IMR-90 (cell line): ENCODE measurements at regions not wholly inside any gene's neighbourhood (a gene's known extent, or its start where the extent isn't known, plus 50 kb on each side); places are given as distances from the start of the nearest gene placed in this dataset.

Experiments
- ATAC-seq: fragments of 200-7000 bp; cut with Tn5 transposase; 2 replicates; pipeline ENCODE4 v1.9.1; 2020; ENCODE audit warnings: low read depth, mild to moderate bottlenecking, moderate library complexity
- BruUV-seq: library from RNA; stranded (reverse); fragments of 400-500 nt; replicated peaks from 2 replicates; lab custom pipeline; 2021; lab: Mats Ljungman, UMichigan
- CTCF ChIA-PET: fragments of 300-600 bp; formaldehyde crosslinking; extraction: SDS; loops from one replicate; lab custom pipeline; 2021; ENCODE audit warnings: antibody characterized with exemption; lab: Yijun Ruan, JAX
- POLR2A ChIA-PET: fragments of 300-600 bp; sonication (Branson Sonifier 250); formaldehyde crosslinking; loops from one replicate; lab custom pipeline; 2022; ENCODE audit warnings: antibody characterized with exemption; ENCODE audit not compliant: unreplicated experiment; lab: Charles Lee
- DNase-seq: peaks from one replicate; pipeline ENCODE4 v3.0.0; 2013
- H2AFZ ChIP-seq: replicated peaks from 2 replicates; pipeline ENCODE3; 2013; ENCODE audit warnings: low read length, mild to moderate bottlenecking; ENCODE audit not compliant: poor library complexity
- H2AK5ac ChIP-seq: 2 replicates; pipeline ENCODE4 v1.6.1; 2013; ENCODE audit warnings: low read depth, low read length, inconsistent platforms
- H2AK9ac ChIP-seq: replicated peaks from 2 replicates; pipeline ENCODE3; 2013; ENCODE audit warnings: mild to moderate bottlenecking, low read depth, low read length, moderate library complexity; ENCODE audit not compliant: poor library complexity
- H2BK120ac ChIP-seq: 2 replicates; pipeline ENCODE4 v1.6.1; 2013; ENCODE audit warnings: low read depth, low read length, inconsistent platforms
- H2BK15ac ChIP-seq: 3 replicates; pipeline ENCODE4 v1.6.1; 2013; ENCODE audit warnings: low read depth, low read length, inconsistent platforms
- H2BK20ac ChIP-seq: 2 replicates; pipeline ENCODE4 v1.6.1; 2013; ENCODE audit warnings: low read depth, mild to moderate bottlenecking, inconsistent platforms, low read length, moderate library complexity
- H2BK5ac ChIP-seq: 2 replicates; pipeline ENCODE4 v1.6.1; 2013; ENCODE audit warnings: mild to moderate bottlenecking, low read depth, low read length, inconsistent platforms; ENCODE audit not compliant: poor library complexity, severe bottlenecking
- H3K14ac ChIP-seq: replicated peaks from 2 replicates; pipeline ENCODE4 v1.6.1; 2013; ENCODE audit warnings: low read depth, low read length, inconsistent platforms
- H3K18ac ChIP-seq: 2 replicates; pipeline ENCODE4 v1.6.1; 2013; ENCODE audit warnings: low read depth, low read length, control low read depth
- H3K23ac ChIP-seq: 2 replicates; pipeline ENCODE4 v1.6.1; 2013; ENCODE audit warnings: low read depth, low read length, inconsistent platforms
- H3K27ac ChIP-seq: 2 replicates; pipeline ENCODE4 v1.5.1; 2013; ENCODE audit warnings: mild to moderate bottlenecking, control low read depth, low read length; ENCODE audit not compliant: insufficient read depth
- H3K27me3 ChIP-seq: 2 replicates; pipeline ENCODE4 v1.6.1; 2013; ENCODE audit warnings: low read length; ENCODE audit not compliant: control insufficient read depth, insufficient read depth
- H3K36me3 ChIP-seq: 2 replicates; pipeline ENCODE4 v1.6.1; 2013; ENCODE audit warnings: low read length, mixed read lengths; ENCODE audit not compliant: control insufficient read depth, insufficient read depth
- H3K4ac ChIP-seq: 2 replicates; pipeline ENCODE4 v1.6.1; 2013; ENCODE audit warnings: low read depth, low read length, inconsistent platforms
- H3K4me1 ChIP-seq: 2 replicates; pipeline ENCODE4 v1.6.1; 2013; ENCODE audit warnings: low read length, mixed read lengths; ENCODE audit not compliant: control insufficient read depth, insufficient read depth
- H3K4me2 ChIP-seq: 2 replicates; pipeline ENCODE4 v1.6.1; 2013; ENCODE audit warnings: low read depth, mild to moderate bottlenecking, control low read depth, low read length, moderate library complexity
- H3K4me3 ChIP-seq: 2 replicates; pipeline ENCODE4 v1.5.1; 2013; ENCODE audit warnings: low read depth, mild to moderate bottlenecking, control low read depth, low read length, moderate library complexity; ENCODE audit not compliant: insufficient read depth
- H3K56ac ChIP-seq: 2 replicates; pipeline ENCODE4 v1.6.1; 2013; ENCODE audit warnings: low read length, inconsistent platforms; ENCODE audit not compliant: insufficient read depth; ENCODE audit errors: extremely low read depth
- H3K79me1 ChIP-seq, 2 experiments: 2 replicates each; pipeline ENCODE4 v1.6.1; 2013; ENCODE audit warnings: low read length in 2 of 2, inconsistent platforms in 1 of 2, low read depth in 1 of 2
- H3K9ac ChIP-seq: 2 replicates; pipeline ENCODE4 v1.6.1; 2013; ENCODE audit warnings: low read depth, low read length, control low read depth
- H3K9me1 ChIP-seq: 2 replicates; pipeline ENCODE4 v1.6.1; 2013; ENCODE audit warnings: low read length, inconsistent platforms; ENCODE audit not compliant: insufficient read depth
- H3K9me3 ChIP-seq: 2 replicates; pipeline ENCODE4 v1.6.1; 2013; ENCODE audit warnings: low read length; ENCODE audit not compliant: control insufficient read depth, insufficient read depth
- H4K20me1 ChIP-seq: 2 replicates; pipeline ENCODE4 v1.6.1; 2013; ENCODE audit warnings: low read length, inconsistent platforms; ENCODE audit not compliant: insufficient read depth
- H4K5ac ChIP-seq: 2 replicates; pipeline ENCODE4 v1.6.1; 2013; ENCODE audit warnings: mild to moderate bottlenecking, low read depth, low read length, control low read depth
- H4K8ac ChIP-seq, 2 experiments: 2 replicates each; pipeline ENCODE4 v1.6.1; 2013; ENCODE audit warnings: low read depth in 2 of 2, low read length in 2 of 2, control low read depth in 1 of 2, inconsistent platforms in 1 of 2
- H4K91ac ChIP-seq: 2 replicates; pipeline ENCODE4 v1.6.1; 2013; ENCODE audit warnings: low read depth, low read length, inconsistent platforms; ENCODE audit not compliant: insufficient read depth
- CHD1 ChIP-seq: IDR thresholded peaks from 2 replicates; pipeline ENCODE4 v1.6.1; 2012; ENCODE audit warnings: low read depth, low read length, improper control_type of control experiment
- FOS ChIP-seq: fragments of 150-350 bp; IDR thresholded peaks from 2 replicates; pipeline ENCODE4 v1.6.1; 2016; ENCODE audit warnings: low read depth, low read length
- MAFK ChIP-seq: IDR thresholded peaks from 2 replicates; pipeline ENCODE4 v1.6.1; 2012; ENCODE audit warnings: low read depth, low read length, improper control_type of control experiment
- MXI1 ChIP-seq: IDR thresholded peaks from 2 replicates; pipeline ENCODE4 v1.6.1; 2012; ENCODE audit warnings: low read depth, mild to moderate bottlenecking, low read length, moderate library complexity, borderline replicate concordance
- NFE2L2 ChIP-seq: fragments of 150-350 bp; IDR thresholded peaks from 2 replicates; pipeline ENCODE4 v1.6.1; 2016; ENCODE audit warnings: low read depth, mild to moderate bottlenecking, low read length
- RCOR1 ChIP-seq: IDR thresholded peaks from 2 replicates; pipeline ENCODE4 v1.6.1; 2012; ENCODE audit warnings: mild to moderate bottlenecking, low read length, improper control_type of control experiment; ENCODE audit not compliant: insufficient replicate concordance
- RFX5 ChIP-seq: IDR thresholded peaks from 2 replicates; pipeline ENCODE4 v1.8.0; 2012; ENCODE audit warnings: low read depth, mild to moderate bottlenecking, low read length, moderate library complexity
- SMC3 ChIP-seq: fragments of 150-350 bp; IDR thresholded peaks from 2 replicates; pipeline ENCODE4 v1.6.1; 2016; ENCODE audit warnings: low read depth, mild to moderate bottlenecking, antibody characterized with exemption, low read length, moderate library complexity
- USF2 ChIP-seq: fragments of 150-350 bp; IDR thresholded peaks from 2 replicates; pipeline ENCODE4 v1.6.1; 2017; ENCODE audit warnings: mild to moderate bottlenecking, antibody characterized with exemption, low read length, low read depth
- WGBS, 2 experiments: methylation state at CpG; one replicate each; pipeline versions ENCODE4 v1.1.5 to v1.1.7; 2013; ENCODE audit warnings: missing lambda C conversion rate in 2 of 2; ENCODE audit not compliant: insufficient read length in 1 of 2; ENCODE audit errors: extremely low coverage in 2 of 2; 5-methylcytosine and 5-hydroxymethylcytosine counted together
- dilution Hi-C: fragments of 300-500 bp; cut with HindIII; formaldehyde crosslinking; loops from one replicate; pipeline ENCODE4 v1.14.3; 2018; ENCODE audit warnings: low sequenced_read_pairs; ENCODE audit not compliant: unreplicated experiment
- in situ Hi-C: fragments of 300-500 bp; cut with MboI; formaldehyde crosslinking; loops from 3 replicates; pipeline ENCODE4 v1.14.3; 2019; ENCODE audit warnings: low sequenced_read_pairs, inconsistent platforms, mixed read lengths
- intact Hi-C: fragments of 100-400 bp; cut with micrococcal nuclease; formaldehyde crosslinking; loops from 2 replicates; pipeline ENCODE4 v1.10.0; 2022

DNA sequence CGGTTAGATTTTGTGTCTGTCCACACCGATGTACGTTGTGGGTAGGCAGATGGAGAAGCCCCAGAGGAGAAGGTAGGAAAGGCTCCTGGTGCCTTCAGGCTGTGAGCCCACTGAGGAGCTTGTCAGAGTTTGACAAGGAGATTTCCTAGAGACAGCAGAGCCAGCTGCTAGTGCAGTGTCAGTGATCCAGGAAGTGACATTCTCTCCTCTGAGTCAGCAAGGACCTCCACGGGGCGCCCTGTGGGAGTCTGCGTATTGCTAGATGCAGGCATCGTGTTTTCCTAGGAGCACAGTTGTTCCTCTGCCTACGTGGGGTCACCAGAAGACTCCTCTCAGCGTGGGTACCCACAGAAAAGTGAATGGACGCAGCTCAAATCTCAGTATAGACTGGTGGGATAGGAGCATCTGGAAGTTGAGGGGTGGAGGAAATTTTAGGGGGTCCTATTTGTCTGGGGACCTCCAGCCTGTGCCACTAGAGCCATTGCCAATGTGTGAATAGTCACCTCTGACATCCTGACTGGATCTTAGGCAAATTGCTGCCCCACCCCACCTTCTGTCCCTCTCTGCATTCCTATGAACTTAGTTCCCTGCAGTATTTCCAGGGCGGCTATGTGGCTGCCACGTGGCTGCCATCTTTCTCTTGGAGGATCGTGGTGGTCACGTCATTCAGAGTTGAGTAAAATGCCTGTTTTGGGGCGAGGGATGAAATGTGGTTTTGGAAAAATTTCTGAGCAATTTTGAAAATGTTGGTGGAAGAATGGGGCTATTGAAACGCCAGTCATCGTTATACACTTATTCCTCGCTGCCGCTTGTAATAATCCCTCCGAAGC lies 84.8 kb upstream of the KLHL25 start:
- Histone ChIP-seq H2BK20ac (no peak overlapping the region), H3K4me1 (no peaks in the 10 kb centered on the region), H3K4me3 (no peak overlapping the region), H3K36me3 (no peaks in the 10 kb centered on the region), H2BK15ac (no peak overlapping the region), H2AK9ac (no peak overlapping the region), H2BK120ac (no peak overlapping the region), H3K23ac (no peak overlapping the region), H3K9me3 (no peaks in the 10 kb centered on the region), H2AK5ac (no peak overlapping the region), H3K27me3 (no peaks in the 10 kb centered on the region), H3K4me2 (no peak overlapping the region), H3K4ac (no peak overlapping the region), H3K18ac (no peak overlapping the region), H4K5ac (no peak overlapping the region), H3K9ac (no peak overlapping the region), H3K14ac (no peak overlapping the region), H3K27ac (no peak overlapping the region), H3K56ac (no peak overlapping the region), H2AFZ (no peak overlapping the region), H3K9me1 (no peaks in the 10 kb centered on the region), H4K91ac (no peak overlapping the region), H4K20me1 (no peaks in the 10 kb centered on the region), H2BK5ac (no peak overlapping the region), H4K8ac (no peak overlapping the region), H3K79me1 (no peaks in the 10 kb centered on the region)
- CTCF ChIA-PET, result interaction anchor here (0.6 to 0.7 kb wide), 2 partner anchors 9 to 1730 kb away, joined by 3 to 4 read pairs; no protein-coding TSS in a partner anchor
- in situ Hi-C loops, result no loop called here
- no peak for ATAC-seq
- 46% methylated on average over 11 of the region's 20 CpGs; no CpG with 5 or more reads in 1 of the 2 experiments for WGBS, 2 experiments
- no peak for TF ChIP-seq RFX5
- no peak for TF ChIP-seq RCOR1
- TF ChIP-seq FOS, result no peak
- no peak for TF ChIP-seq CHD1
- no peak for TF ChIP-seq USF2
- TF ChIP-seq SMC3, result no peak
- TF ChIP-seq MAFK, result no peak
- no peak for TF ChIP-seq MXI1
- TF ChIP-seq NFE2L2, result no peak
- intact Hi-C loops, result no loop called here
- DNase-seq, result no peak
- dilution Hi-C loops, result no loop called here
- no TSS peak for BruUV-seq
- POLR2A ChIA-PET, result no interaction called here
